GM21515 (cell line): ENCODE measurements at regions not wholly inside any gene's neighbourhood (a gene's known extent, or its start where the extent isn't known, plus 50 kb on each side); places are given as distances from the start of the nearest gene placed in this dataset.
"Not testable (repeated sequence)": the region's sequence is repeated elsewhere in the genome, so short reads cannot be mapped to it uniquely, and the experiment has no call there.

ENCODE experiments used
- ATAC-seq: cut with Tn5 transposase; IDR thresholded peaks from one replicate; pipeline ENCODE4 v1.9.1; 2021; ENCODE audit not compliant: unreplicated experiment

DNA sequence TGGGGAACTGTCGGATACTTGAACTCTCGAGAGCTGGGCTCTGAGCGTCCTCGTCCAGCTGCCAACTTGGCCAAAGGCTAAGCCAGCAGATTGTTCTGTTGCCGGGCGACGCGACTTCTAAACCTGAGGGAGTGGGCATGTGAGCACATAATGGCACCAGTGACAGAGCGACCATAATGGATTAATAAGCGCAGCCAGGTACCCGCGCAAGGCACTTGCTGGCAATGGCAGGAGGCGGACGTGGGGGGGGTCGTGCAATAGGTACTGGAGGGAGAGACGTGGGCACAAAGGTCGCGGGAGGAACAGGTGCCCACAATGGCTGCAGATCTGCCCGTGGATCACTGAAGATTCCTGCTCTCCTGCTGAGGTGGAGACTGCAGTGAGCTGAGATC, 1368.7 kb downstream of the CDH12 start:
- ATAC-seq: not testable (repeated sequence)

DNA sequence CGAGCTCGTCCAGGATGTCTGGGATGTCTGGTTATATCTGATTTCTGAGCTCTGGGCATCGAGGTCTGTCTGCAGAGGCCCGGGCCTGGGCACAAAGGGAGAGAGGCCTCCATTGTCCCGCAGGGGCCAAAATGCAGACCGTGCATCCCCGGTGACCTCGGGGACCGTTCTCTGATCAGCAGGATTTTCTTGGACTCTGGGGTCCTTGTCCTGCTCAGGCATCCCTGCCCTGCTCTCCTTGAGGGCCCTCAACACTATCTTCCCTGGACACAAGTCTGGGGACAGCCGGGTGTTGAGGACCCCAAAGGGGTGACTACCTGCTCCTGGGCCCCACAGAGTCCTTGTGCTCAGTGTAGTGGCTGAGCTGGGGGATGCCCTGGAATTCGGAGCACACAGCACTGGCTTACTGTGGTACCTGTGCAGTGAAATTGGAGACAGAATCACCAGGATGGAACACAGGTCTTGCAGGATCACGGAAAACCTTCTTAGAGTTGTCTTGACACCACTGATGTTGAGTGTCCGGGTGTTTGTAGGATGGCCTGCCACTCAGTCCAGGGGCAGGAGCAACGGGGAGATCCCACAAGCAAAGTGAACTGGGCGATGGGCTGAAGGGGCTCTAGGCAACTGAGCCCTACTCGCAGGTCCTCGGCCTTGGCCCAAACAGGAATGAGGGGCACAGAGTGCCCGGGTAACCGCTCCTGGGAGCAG, 1369.2 kb downstream of the CDH12 start:
- ATAC-seq: not testable (repeated sequence)

DNA sequence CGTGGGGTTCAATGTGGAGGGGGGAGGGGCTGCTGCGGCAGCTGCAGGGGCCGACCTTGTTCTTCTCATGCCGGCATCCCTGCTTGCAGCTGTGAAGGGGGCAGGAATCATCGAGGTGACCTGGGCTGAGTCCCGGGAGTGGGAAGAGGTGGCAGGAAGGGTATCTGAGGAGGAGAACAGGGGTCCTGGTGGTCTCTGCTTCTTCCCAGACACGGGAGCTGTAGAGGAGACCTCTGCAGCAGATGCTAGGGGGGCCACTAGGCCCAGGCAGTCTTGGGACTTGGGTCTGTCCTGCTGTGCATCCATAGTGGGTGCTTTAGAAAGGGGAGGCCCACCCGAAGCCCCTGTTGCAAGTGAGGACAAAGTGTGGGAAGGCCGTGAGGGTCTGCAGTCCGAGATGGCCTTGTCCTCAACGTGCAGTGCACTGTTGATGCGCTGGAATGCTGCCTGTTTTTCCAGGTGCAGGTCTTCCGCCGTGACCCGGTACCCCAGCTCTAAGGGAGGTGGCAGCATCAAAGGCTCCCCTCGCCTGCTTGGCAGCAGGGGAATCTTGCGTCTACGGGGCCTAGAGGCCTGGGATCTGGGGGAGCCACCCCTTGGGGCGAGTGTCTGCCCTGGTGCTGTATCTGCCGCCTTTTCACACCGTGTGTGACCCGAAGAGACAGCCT, 1370.0 kb downstream of the CDH12 start:
- ATAC-seq: not testable (repeated sequence)

DNA sequence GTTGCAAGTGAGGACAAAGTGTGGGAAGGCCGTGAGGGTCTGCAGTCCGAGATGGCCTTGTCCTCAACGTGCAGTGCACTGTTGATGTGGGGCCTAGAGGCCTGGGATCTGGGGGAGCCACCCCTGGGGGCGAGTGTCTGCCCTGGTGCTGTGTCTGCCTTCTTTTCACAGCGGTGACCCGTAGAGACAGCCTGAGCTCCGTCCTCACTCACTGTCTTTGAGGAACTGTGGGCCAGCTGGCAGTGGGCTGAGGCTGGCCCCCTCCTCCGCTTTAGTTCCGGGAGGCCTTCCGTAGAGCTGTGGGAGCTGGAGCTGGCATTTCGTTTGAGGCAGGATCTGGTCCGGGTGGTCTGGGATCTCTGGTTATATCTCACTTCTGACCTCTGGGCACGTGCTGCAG, 1370.6 kb downstream of the CDH12 start:
- not testable (repeated sequence) for ATAC-seq

DNA sequence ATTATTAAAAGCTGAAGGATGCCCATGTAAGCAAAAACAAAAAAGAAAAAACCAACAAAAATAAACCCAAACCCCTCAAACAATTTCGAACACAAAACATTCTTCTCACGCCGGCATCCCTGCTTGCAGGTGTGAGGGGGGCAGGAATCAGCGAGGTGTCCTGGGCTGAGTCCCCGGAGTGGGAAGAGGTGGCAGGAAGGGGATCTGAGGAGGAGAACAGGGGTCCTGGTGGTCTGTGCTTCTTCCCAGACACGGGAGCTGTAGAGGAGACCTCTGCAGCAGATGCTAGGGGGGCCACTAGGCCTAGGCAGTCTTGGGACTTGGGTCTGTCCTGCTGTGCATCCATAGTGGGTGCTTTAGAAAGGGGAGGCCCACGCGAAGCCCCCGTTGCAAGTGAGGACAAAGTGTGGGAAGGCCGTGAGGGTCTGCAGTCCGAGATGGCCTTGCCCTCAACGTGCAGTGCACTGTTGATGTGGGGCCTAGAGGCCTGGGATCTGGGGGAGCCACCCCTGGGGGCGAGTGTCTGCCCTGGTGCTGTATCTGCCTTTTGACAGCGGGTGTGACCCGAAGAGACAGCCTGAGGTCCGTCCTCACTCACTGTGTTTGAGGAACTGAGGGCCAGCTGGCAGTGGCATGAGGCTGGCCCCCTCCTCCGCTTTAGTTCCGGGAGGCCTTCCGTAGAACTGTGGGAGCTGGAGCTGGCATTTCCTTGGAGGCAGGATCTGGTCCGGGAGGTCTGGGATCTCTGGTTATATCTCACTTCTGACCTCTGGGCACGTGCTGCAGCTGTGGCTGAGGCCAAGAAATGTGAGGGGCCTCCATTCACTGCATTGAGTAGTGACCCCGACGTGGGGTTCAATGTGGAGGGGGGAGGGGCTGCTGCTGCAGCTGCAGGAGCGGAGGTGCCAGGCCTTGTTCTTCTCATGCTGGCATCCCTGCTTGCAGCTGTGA, 1371.5 kb downstream of the CDH12 start:
- ATAC-seq: not testable (repeated sequence)

DNA sequence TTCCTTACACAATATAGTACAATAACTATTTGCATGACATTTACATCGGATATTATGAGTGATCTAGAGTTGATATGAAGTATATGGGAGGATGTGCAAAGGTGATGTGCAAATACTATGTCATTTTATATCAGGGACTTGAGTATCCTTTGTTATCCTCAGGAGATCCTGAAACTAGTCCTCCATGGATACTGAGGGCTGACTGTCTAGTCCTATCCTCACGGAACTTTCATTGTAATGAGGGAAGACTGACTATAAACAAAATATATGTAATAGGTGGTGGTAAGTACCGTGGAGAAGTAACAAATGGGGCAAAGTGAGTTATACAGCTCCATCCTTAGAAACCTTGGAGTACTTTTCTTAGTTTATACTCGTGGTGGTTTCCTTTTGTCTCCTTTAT, 1373.1 kb downstream of the CDH12 start:
- ATAC-seq: not testable (repeated sequence)

DNA sequence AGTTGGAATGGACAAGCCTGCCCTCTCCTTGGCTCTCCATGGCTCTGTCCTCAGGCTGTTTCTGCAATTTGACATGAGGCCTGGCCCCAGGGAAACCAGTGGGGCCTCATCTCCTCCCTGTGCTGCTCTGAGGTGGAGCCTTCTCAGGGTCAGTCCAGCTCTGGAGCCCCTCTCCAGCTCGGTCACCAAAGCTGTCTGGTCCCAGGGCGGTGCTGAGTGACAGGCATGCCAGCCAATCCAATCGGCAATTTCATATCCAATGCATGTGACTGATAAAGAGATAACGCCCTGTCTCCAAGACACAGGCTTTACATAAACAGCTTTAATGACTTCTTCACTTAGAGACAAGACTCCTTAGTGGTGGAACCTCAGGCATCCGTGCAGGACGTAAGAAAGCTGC, 1379.2 kb downstream of the CDH12 start:
- ATAC-seq: not testable (repeated sequence)

DNA sequence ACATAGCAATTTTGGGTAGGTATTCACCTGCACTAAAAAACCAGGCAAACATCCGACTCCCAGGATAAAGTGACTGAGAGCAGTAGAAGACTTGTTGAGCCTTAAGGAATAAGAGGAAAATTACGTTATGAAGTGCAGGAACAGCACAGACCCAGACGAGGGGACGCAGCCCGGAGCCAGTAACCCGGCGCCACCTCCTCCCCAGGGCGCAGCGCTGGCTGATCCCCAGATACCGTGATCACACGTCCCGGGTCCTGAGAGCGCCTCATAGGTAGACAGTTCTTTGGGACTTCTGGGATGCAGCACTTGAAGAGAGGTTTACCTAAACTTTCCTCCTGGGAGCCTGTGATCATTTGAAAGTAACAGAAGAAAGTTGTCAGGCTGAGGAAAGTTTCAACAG, 1379.7 kb downstream of the CDH12 start:
- not testable (repeated sequence) for ATAC-seq

DNA sequence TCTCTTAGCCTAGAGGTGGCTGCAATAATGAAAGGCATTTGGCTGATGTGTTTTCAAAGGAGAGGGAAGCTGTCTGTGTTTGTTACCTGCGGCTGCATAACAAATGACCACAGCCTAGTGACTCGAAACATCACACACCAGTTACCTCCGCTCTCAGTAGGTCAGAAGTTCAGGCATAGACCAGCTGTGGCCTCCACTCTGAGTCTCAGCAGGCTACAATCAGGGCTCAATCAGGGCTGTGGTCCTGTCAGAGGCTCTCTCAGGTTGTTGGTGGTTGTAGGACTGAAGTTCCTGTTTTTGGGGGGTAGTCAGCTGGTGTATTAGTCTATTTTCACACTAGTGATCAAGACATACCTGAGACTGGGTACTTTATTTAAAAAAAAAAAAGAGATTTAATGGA, 1381.5 kb downstream of the CDH12 start:
- not testable (repeated sequence) for ATAC-seq

DNA sequence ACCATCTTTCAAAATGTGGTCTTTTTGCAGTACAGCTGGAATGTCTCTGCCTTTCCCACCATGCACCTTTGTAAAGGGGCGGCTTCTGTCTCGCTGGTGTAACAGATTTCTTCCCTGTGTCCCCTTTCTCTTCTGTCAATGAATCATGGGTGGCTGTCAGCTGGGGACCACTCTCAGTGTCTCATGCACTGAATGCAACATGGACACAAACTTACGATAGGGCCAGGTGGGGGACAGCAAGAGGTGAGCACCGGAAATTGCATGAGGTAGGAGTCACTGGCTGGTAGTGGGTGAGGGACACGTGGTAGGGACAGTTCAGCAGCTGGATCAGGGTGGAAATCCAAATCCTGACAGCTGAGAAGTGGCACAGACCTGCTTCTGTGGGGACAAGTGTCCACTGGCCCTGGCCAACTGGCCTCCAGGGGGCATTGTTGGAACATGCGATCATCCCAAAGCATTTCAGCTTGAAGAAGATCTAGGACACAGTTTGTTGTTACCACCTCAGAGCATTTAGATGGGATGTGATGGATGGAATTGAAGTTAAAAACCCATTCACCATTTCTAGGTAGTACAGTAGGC, 1383.5 kb downstream of the CDH12 start:
- ATAC-seq: not testable (repeated sequence)

DNA sequence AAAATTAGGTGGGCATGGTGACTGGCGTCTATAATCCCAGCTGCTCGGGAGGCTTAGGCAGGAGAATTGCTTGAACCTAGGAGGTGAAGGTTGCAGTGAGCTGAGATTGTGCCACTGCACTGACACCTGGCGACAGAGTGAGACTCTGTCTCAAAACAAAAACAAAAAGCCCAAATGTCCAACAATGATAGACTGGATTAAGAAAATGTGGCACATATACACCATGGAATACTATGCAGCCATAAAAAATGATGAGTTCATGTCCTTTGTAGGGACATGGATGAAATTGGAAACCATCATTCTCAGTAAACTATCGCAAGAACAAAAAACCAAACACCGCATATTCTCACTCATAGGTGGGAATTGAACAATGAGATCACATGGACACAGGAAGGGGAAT, 1385.6 kb downstream of the CDH12 start:
- not testable (repeated sequence) for ATAC-seq

DNA sequence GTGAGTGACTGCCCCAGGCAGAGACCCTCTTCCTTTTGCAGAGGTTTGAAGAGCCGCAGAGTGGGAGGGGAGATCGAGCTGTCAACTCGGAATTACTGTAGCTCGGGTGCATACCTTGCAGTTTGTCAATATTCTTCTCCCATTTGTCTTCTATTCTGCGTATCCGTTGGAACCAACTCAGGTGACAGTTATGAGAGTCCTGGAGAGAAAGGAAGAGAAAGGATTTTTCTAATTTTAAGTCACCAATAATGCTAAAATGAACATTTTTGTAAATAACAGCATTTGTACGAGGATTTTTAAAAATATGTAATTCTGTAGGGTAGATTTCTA, 1393.4 kb downstream of the CDH12 start:
- not testable (repeated sequence) for ATAC-seq

DNA sequence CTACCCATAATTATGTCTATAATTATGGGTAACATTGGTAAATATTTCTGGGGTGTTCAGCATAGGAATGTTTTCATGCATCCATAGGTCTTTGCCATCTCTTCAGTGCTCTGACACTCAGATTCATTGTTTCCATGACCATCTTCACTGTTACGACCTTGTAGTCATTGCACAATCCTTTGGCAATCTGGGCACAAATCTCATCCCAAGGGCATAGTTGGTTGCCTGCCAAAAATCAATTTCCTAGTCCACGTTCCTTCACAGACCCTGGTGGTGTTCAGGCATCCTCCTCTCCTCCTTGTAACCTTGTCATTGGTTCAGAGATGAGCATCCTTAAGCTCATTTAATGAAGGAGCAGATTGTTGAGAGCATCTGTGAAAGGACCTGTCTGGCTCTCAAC, 1400.7 kb downstream of the CDH12 start:
- no peak for ATAC-seq

DNA sequence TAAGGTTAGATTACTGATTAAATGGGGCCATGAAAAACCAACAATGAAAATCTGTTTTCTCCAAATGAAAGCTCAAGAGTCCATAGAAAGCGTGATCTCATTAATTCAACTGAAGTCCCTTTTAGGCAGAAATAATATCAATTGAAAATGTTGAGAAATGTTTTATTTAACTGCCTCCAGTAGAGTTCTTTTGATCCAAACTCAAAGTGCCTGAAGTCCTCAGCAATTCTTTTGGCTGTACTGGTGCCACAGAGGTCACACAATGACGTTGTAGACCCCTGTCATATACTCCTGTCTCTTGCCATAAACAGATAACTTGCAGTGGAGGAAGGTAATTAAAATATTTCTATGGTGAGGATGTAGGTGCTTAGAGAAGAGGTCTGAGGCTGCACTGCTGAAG, 1420.5 kb downstream of the CDH12 start:
- no peak for ATAC-seq

DNA sequence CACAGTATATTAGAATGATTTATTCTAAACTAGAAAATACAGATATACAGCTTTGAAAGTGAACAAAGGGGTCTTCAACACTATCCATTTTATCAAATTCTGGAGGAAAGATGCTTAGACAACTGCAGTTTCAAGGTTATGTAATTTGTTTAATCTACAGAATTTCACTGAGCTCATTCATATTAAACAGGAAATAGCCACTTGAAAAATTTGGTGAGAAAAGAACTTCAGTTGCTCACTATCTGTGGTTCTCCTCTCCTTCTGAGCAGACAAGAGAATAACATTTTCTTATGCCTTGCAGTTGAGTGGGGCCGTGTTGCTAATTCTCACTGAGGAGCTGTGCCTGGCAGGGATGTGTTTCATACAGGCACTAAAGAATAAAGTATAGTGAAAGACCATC, 1428.2 kb downstream of the CDH12 start:
- ATAC-seq: no peak

DNA sequence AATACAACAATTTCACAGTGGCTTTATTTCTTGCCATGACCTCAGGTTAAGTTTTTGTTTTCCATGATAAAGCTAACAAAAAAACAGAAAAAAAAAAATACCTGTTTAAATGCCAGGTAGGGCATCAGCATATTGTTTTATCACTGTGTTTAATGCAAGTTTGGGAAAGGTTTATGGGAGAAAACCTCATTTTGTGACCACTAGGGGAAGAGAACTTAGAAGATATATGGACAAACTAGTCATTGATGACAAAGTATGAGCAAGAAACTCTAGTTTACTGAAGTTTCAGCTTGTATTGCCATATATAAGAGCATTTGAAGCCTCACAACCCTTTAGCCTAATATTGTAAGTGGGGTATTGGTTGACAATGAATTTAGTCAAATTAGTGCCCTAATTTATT, 1431.4 kb upstream of the CDH18 start:
- ATAC-seq: no peak

DNA sequence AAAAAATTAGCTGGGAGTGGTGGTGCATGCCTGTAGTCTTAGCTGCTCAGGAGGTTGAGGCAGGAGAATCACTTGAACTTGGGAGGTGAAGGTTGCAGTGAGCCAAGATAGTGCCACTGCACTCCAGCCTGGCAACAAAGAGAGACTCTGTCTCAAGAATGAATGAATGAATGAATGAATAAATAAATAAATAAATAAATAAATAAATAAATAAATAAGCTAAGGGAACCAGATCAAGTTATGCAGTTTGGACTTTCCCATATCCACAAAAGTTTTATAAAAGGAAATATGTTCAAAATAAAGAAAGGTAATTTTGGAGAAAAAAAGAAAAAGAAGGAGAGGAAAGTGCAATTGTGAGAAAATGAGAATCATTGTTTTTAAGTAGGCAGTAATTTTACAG, 1414.1 kb upstream of the CDH18 start:
- not testable (repeated sequence) for ATAC-seq

DNA sequence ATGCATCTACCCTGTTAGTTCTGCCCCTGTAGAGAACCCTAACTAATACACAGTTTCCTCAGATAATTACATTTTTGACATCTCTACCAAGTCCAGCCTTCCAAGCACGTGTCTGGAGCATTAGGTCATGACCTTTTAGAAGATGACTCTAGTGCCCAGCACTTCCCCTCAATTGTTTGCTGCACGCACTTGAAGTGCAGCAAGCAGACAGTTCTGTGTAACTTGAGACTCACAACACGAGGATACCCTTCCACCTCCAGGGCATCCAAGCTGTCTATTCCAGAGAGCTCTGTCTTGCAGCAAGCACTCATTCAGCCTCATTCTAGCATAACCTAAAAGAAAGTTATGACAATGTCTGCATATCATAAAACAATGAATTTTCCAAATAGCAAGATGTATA, 1410.5 kb upstream of the CDH18 start:
- ATAC-seq: no peak

DNA sequence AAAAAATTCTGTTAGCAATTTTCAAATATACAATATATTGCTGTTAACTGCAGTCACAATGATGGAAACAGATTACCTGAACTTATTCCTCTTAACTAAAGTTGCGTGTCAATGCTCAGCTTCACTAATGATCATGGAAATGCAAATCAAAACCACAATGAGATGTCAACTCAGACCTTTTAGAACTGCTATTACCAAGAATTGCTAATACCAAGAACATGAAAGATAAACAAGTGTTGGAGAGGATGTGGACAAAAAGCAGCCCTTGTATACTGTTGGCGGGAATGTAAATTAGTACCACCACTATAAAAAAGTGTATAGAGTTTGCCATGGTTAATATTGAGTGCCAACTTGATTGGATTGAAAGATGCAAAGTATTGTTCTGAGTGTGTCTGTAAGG, 1409.7 kb upstream of the CDH18 start:
- ATAC-seq: no peak

DNA sequence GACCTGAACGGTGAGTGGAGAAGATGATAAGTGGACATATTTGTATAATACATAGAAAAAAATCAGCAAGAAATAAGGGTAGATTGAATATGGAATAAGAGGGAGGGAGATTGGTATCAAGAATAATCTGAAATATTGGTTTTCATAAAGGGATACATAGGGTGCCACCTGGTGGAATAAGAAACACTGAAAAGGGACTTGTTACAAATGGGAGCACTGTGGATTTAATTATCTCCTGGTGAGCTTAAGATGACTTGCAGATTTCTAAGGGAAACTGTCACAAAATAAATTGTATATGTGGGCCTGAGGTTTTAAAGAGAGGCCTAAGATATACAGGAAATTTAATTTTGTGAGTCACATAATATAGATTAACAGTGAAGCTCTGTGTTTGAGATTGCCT, 1403.5 kb upstream of the CDH18 start:
- no peak for ATAC-seq

DNA sequence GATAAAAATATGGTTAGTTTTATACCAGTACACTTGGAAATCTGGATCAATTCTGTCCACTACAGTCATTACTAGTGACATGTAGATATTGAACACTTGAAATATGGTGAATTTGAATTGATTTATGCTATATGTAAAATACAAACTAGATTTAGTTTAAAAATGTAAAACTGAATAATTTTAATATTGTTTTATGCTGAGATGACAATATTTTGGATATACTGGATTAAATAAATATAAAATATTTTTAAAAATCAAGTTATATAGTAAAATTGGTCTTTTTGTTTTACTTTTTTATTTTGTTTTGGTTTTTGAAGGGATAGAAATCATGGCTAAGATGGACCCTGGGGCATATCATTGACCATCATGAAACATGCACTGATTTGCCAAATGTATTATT, 1372.8 kb upstream of the CDH18 start:
- not testable (repeated sequence) for ATAC-seq

DNA sequence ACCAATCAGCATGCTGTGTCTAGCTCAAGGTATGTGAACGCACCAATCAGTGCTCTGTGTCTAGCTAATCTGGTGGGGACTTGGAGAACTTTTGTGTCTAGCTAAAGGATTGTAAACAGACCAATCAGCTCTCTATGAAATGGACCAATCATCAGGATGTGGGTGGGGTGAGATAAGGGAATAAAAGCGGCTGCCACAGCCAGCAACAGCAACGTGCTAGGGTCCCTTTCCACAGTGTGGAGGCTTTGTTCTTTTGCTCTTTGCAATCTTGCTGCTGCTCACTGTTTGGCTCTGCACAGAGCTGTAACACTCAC, 1353.9 kb upstream of the CDH18 start:
- not testable (repeated sequence) for ATAC-seq
